NCI-H226 (cell line): ENCODE measurements at regions not wholly inside any gene's neighbourhood (a gene's known extent, or its start where the extent isn't known, plus 50 kb on each side); places are given as distances from the start of the nearest gene placed in this dataset.
"Not testable (repeated sequence)": the region's sequence is repeated elsewhere in the genome, so short reads cannot be mapped to it uniquely, and the experiment has no call there.

ENCODE experiments used
- DNase-seq: peaks from one replicate; pipeline ENCODE4 v3.0.0-alpha.2; 2015

DNA sequence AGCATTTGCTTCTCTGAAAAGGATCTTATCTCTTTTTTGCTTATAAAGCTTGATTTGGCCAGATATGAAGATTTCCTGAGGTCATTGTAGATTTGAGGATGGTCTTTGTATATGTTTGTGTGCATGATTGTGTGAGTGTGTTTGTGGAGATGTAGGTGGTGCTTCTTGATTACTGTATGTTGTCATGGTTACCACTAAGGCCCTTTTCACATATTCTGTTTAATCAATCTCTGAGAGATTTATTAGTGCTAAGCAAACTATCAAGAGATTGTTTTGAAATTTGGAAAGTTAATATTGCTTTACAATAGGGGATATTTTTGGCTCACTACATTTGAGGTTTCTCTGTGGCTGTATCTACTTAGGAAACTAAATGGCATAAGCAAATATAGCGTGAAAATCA, 191.7 kb downstream of the S1PR1 start:
- no peak for DNase-seq

DNA sequence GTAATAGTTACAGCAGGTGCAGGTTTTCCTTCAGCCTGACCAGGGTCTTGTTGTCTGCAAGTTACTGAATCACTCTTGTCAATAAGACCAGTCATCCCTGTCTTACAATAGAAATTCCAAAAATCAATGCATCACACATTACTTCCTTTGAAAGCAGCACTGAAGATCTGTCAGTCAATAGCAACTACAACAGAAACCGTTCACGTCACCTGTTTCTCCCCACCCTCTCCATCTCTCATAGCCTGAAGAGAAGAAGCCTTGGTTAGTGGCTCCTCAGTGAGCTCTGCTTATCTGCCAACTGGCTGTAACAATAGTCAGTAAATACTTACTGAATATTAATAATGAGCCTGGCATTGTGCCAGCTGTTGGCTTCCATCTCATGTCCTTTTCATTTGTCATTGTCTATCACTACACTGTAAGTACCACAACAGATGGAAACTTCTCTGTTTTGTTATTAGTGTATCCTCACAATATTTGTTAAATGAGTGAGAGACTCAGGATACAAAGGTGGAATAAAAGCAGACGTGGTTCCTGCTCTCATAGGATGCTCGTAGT, 195.2 kb downstream of the S1PR1 start:
- no peak for DNase-seq

DNA sequence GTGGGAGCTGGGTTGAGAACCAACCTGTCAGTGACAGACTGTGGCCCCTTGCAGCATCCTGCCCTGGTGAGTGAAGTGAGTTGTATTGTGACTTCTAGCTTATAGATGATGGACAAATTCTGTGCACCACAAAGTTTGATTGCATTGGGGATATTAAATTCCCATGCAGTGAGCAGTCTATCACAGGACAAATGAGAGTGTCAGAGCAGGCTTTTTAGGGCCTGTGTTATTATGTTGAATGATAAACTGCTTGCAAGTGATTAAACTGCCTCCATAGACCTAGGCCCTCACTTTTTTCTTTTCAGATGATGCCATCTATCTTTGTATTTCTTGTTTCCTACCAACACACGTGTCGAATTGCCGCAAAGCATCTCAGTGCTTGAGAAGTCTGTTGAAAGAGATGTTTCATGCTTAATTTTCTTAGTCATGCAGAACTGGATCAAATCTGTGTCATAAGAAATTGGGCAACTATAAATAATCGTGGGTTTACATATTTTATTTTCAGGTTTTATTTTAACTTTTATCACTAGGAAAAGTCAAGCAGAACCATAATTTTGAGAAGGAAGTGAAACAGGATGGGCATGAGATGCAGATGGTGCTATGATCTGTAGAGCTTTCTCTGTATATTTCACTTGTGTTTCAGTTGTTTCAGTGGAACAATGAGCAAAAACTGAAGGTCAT, 199.2 kb downstream of the S1PR1 start:
- DNase-seq, result no peak

DNA sequence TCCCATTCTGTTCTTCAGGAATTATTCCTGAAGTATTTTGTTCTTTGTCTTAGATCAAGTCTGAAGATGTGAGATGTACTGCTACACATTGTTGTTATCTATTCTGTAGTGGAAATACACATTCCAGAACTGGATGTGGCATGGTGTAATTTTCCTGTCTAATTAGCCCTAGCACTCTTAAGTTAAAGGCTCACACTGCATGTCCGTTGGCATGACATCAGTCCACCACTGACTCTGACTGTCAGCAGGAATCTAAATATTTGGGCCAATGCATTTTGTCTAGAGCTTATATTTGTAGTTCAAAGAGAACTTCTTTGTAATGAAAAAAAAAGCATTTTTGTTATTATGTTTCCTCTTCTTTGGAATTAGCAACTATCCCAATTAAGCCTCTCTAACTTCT, 201.0 kb downstream of the S1PR1 start:
- no peak for DNase-seq

DNA sequence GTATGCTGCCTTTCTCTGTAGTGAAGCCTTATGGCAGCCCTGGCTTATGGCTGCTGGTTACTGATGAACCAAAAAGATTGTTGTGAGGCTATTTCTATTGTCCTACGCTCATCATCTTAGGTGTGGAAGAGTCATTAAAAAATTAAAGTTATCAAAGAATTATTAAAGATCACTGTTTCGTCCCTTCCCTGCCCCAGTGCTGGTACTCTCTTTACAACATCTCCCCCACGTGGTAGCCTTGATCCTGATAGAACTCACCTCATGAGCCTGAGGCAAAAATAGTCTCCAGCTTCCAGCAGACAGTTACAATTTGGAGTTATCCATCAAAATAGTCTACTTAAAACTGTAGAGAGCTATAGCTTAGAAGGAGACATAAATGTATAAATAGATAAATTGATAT, 201.5 kb downstream of the S1PR1 start:
- no peak for DNase-seq

DNA sequence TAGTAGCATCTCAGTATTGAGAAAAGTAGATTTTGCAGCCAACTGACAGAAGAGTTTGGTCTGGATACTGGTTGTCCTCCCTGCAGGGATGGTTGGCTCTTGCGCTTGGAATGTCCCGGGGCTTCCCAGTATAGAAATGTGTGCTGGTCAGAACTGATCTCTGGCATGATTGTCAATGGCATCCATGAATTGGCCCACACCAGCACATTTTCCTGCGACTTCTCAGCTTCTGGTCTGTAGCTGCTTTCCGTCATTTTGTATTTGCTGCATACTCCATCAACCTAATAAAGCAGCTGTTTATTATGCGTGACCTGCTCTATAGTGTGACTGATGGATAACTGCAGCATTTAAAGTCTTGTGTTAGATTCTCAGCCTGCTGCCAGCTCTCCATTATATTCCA, 203.7 kb downstream of the S1PR1 start:
- no peak for DNase-seq

DNA sequence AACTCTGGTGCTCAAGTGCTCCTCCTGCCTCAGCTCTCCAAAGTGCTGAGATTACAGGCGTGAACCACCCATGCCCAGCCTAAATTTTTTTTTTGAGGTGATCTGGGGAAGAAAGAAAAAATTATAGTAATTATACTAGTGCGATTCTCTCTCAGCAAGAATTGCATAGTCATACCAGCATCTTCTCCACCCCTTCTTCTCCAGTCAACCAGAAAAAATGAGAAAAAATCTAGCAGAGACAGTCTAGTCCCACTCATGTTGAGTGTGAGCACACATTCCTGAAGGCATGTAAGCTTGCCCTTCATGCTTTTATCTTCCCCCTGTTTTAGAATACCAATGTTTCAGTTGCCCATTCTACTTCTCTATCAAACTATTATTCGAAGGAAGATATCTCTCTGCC, 207.6 kb downstream of the S1PR1 start:
- no peak for DNase-seq

DNA sequence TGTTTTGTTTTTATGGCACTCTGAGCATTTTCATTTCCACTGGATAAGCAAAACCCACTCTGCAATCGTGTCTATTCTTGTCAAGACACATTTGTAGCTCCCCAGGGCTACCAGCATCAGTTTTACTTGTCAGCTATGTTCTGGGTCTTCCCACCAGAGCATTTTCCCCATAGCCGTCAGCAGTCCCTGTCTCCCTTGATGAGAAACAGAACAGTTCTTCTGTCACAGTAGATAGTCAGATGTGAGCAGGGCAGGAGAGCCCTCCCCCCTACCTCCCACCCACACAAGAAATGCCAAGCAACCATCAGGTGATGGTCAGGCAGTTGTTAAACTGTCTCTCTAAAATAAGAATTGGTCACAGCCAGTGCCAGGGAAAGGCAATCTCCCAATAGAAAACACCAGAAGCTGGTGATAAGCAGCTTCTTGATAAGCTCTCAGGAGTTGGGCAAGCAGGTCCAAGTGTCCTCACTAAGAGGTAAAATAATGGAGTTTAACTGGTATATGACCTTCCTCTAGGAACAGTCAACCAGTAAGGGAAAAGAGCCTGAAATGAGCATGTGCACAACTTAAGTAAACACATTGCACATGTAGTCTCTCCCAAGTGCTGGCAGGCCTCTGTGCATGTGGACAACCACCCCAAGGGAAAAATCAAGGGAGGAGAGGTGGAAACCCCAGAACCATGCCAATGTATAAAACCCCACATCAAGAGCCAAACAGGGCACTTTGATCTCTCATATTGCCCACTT, 208.2 kb downstream of the S1PR1 start:
- DNase-seq, result no peak

DNA sequence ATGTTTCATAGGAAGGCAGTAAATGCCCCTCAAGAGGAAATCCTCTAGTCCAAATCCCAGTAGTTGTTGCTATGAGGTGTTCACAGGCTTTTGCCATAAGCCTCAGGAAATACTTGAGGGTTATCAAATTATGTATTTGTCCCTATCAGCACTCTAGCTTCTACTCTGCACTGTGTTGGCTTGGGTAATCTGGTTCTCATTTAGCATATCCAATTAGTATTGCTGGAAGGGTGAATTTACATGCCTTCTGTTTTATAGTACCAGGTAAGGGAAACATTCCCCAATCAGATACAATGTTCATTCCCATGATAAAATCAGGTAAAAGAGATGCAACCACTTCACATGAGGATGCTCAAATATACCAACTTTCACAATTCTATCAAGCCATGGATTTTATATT, 211.2 kb downstream of the S1PR1 start:
- no peak for DNase-seq

DNA sequence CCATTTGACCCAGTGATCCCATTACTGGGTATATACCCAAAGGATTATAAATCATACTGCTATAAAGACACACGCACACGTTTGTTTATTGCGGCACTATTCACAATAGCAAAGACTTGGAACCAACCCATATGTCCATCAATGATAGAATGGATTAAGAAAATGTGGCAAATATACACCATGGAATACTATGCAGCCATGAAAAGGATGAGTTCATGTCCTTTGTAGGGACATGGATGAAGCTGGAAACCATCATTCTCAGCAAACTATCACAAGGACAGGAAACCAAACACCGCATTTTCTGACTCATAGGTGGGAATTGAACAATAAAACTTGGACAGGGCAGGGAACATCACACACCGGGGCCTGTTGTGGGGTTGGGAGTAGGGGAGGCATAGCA, 213.9 kb downstream of the S1PR1 start:
- DNase-seq, result not testable (repeated sequence)

DNA sequence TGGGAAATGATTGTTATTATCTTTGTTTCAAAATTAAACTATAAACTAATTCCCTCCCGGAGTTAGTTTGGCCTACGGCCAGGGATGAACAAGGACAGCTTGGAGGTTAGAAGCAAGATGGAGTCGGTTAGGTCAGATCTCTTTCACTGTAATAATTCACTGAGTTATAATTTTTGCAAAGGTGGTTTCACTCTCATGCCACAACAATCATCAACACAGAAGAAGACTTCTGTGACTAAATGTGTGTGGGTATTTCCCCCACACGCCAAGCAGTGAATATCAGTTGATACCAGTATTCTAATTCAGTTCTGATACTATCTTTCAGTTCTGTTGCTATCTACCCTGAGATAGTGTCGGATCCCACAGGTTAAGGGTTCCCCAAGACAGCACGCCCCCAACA, 215.1 kb downstream of the S1PR1 start:
- DNase-seq, result no peak

DNA sequence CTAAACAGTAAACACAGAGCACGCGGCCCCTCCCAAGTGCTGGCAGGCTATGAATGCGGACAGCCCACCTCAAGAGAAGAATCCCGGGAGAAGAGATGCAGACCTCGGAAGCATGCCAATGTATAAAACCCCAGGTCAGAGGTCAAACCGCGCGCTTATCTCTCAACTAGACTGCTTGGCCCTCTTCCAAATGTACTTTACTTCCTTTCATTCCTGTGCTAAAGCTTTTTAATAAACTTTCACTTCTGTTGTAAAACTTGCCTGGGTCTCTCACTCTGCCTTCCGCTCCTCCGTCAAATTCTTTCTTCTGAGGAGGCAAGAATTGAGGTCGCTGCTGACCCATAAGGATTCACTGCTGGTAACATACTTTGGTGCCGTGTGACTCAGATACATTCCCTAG, 216.0 kb downstream of the S1PR1 start:
- DNase-seq, result no peak

DNA sequence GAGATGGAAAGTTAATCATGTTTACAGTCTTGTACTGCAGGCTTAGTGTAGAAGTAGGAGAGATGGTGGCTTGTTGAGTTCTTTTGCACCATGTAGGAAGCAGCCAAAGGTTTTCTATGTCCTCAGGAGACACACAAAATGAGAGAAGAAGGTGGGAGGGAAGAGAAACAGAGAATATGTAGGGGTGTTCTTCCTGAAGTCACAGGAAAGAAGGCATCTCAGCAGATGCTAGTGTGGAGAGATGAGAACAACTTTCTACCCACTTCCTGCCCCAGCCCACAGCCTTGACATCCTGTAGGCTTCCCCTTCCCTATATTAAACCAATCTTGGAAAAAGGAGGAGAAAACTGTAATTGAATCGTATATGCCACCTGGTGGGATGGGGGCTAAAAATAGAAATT, 217.0 kb downstream of the S1PR1 start:
- no peak for DNase-seq

DNA sequence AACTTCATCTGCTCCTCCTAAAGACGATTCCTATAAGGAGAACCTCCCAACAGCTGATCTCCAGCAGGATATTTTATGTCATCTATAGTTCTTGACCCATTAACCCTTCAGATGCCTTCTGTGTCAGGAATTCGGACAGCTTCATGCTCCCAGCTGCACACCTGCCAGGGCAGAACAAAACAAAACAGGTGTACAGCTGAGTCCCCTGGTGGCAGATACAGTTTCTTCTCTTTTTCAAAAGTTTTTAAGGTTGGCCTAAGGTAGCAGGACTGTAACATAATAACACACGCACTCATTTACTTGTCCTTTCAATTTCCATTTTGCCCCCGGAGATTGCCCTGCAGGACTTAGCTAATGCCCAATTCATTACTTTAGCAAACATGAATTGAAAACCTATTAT, 218.3 kb downstream of the S1PR1 start:
- DNase-seq, result no peak

DNA sequence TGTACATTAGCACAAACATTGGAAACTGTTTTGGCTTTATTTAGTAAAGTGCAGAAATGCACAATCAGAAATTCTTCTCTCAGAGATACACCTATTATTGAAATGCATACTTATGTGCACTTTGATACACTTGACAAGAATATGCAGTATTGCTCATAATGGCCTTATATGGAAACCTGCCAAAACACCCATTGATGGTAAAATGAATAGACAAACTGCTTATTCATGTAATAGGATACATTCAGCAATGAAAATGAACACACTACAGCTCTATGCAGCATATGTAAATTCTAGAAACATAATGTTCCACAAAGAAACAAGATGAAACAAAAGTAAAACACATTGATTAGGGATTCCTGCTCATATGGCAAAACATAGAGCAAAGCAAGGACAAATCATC, 223.9 kb downstream of the S1PR1 start:
- no peak for DNase-seq

DNA sequence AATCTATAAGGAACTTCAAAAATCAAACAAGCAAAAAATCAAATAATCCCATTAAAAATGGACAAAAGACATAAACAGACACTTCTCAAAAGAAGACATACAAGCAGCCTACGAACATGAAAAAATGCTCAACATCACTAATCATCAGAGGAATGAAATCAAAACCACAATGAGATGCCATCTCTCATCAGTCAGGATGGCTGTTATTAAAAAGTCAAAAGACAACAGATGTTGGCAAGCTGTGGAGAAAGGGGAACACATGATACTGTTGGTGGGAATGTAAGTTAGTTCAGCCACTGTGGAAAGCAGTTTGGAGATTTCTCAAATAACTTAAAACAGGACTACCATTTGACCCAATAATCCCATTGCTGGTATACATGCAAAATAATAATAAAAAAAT, 226.4 kb downstream of the S1PR1 start:
- DNase-seq, result no peak

DNA sequence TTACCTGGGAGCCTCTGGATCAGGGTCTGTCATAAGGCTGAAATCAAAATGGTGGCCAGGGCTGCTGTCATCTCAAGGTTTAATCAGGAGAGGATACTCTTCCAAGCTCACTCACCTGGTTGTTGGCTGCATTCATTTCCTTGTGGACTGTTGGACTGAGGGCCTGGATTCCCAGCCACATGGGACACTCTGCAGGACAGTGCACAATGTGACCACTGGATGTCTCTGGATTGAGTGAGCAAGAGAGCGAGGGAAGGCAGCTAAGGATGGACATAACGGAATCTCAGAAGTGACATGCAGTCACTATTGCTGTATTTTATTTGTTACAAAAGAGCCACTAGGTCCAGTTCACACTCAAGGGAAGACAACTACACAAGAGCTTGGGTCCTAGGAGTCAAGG, 229.1 kb downstream of the S1PR1 start:
- DNase-seq, result no peak

DNA sequence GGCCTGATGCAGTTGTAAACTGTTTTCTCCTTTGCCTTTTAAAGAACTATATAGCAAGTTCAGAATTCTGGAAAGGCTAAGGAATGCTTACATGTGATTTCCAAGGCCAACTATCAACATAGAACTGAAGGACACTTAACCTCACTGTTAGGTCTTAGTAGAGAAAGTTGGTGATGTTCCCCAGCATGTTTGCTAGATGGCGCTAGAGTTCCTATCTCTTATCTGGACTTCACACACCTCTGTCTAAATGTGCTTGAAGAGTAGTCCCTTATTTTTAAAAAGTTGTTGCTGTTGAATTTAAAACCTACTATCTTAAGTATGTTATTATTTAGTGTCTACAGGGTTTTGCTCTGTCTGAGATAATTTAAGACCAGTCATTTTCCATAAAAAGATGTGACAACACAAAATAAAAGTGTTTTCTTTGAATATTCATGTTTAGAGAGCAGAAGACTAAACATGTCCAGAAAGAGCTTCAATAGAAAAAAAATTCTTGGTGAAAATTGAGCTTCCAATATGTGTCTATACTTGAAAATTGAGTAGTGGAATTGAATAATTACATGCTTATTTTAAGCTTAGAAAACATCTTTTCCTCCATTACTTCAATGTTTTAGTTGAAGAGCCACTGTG, 237.3 kb downstream of the S1PR1 start:
- DNase-seq, result peak; percentile 9

DNA sequence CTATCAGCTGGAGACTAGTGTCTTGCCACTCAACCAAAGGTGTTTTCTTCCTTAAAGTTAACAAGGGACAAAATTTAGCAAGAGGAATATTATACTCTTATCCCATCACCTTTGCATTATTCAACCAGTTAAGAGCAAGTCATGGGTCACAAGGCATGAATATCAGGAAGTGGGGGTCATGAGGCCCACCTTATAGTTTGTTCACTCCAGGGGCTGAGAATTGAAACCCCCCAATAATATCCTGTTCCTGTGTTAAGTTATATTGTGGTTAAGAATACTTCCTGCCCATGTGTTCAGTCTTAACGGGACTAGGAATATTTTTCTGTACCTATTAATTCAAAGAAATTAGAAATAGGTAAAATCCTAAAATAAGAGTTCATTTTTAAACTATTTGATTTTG, 239.7 kb downstream of the S1PR1 start:
- no peak for DNase-seq

DNA sequence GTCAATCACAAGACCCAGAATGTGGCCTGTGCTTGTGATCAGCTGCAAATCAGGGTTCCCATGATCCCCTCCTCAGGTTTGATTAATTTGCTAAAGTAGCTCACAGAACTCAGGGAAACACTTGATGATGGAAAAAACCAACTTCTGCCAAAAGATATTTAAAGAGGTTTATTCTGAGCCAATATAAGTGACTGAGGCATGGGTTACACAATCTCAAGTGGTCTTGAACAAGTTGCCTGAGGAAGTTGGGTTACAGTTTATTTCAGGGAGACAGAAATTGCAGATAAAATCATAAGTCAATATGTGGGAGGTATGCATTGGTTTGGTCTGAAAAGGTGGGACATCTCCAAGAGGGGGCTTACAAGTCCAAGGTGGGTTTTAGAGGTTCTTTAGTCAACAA, 243.1 kb downstream of the S1PR1 start:
- no peak for DNase-seq

DNA sequence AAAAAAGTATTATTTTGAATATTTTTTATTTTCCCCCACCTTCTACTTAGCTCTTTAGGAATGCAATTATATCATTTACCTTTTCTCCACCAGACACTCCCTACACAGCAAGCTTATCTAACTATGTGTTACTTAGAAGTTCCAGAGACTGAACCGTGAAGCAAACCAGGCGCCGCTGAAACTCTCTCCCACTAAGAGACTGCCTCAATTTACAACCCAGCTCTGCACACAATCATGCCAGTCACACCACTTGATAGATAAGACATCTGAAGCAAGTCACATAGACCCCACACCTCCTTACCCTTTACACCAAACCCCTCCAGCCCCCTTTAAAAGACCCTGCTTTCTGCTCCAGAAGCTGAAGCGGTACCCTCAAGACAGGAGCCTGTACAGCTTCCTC, 245.5 kb downstream of the S1PR1 start:
- DNase-seq, result no peak

DNA sequence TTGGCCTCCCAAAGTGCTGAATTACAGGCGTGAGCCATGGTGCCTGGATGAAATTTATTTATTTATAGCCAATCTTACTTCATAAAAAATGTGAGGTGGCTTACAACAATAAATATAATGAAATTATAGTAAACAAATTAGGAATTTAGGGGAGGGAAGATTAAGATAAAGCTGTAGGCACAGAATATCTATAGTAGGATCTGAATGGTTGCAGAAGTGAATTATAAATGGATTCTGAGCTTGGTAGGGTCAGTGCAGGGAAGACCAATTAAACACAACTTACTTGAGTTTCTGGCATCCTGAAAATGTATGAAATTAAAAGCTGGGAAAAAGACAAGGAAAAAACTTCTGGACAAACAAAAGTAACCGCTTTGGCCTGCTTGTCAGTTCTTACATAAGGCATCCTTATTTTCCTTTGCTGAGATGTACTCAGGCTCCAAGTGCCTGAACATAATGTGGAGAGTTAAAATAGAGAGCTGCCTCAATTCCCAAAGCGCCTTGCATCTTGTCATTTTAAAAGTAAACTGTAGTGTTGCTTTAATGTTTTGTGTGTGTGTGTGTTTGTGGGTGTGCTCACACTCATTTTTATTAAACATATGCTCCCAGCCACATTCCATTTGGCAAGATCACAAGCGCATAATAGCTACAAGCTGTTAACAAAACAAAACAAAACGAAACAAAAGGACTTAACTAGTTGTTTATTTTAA, 247.3 kb downstream of the S1PR1 start:
- DNase-seq, result no peak

DNA sequence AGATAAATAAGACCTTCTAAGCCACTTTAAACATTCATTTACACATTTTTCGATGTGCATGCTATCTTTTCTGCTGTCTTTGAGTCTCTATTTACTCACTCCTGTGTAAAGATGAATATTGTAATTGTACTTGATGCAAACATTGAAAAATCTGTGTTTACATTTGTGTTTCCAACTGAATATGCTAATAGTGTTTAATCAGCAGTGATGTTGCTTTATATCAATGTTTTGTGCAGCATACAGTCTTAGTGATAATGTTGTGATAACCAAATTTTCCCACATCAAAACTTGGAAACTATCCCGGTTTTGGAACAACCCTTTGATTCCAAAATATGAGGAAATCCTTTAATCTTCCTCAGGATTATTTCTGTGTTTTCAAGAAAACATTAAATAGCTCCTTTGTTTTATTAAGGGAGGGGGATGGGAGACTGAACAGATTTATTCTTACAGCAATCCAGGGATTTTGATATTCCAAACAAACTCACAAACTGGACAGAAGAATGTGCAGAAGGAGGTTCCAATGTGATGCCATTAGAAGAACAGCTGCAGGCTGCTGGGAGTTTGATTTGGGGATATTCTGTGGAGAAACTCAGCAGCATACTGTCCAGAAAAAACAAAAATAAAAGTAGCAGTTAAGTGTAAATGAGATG, 248.0 kb downstream of the S1PR1 start:
- DNase-seq, result no peak
